ENCODE measurements at regions not wholly inside any gene's neighbourhood (a gene's known extent, or its start where the extent isn't known, plus 50 kb on each side); places are given as distances from the start of the nearest gene placed in this dataset.

- TF ChIP-seq CTCF (conservative IDR thresholded peaks at IDR 0.05; ENCODE audit: low read depth in 2 of 2) (no peak), CREB1 (CRISPR knock-in tag; IDR thresholded peaks at IDR 0.05; ENCODE audit: low read depth) (no peak), EZH2phosphoT487 (IDR thresholded peaks at IDR 0.05; ENCODE audit: unreplicated experiment) (no peak), ZNF462 (CRISPR knock-in tag; IDR thresholded peaks at IDR 0.05) (no peak)
Measured at GRCh38 chr10:22105270-22105669, 101.7 kb upstream of the DNAJC1 start (continued).

GRCh38 chr10:22103701-22104470, 100.4 kb upstream of the DNAJC1 start:
- H3K27me3 ChIP-seq (ENCODE audit: insufficient read depth) = no peaks in the 10 kb centered on the region
- ATAC-seq = peak; percentile 92
- H3K27me3 Mint-ChIP-seq (ENCODE audit: insufficient read depth, low read depth, poor library complexity) = no peaks in the 10 kb centered on the region
- TF ChIP-seq ZNF462 (CRISPR knock-in tag; IDR thresholded peaks at IDR 0.05) = no peak

More at GRCh38 chr10:22103701-22104470, 100.4 kb upstream of the DNAJC1 start:
- H3K9me3 Mint-ChIP-seq = no peaks in the 10 kb centered on the region
- H3F3A ChIP-seq (replicated peaks; ENCODE audit: low read depth) = no peaks in the 10 kb centered on the region
- H3K36me3 Mint-ChIP-seq (ENCODE audit: low read depth) = no peaks in the 10 kb centered on the region
- H3K9me2 ChIP-seq (ENCODE audit: insufficient read depth) = no peaks in the 10 kb centered on the region
- no peak overlapping the region for H3K27ac Mint-ChIP-seq
- no peak overlapping the region; the same call in 2 of the 3 replicates for H3K4me3 Mint-ChIP-seq
- peaks cover 2% of the 10 kb centered on the region; the same call in 2 of the 3 replicates for H3K4me1 Mint-ChIP-seq
- no peaks in the 10 kb centered on the region for H3K36me3 ChIP-seq (ENCODE audit: insufficient read depth)
- H3K27ac ChIP-seq (ENCODE audit: low read depth) = no peak overlapping the region
- H3K4me3 ChIP-seq = no peak overlapping the region
- no peaks in the 10 kb centered on the region for H4K20me1 ChIP-seq (replicated peaks; ENCODE audit: insufficient read depth)
- H3K4me1 ChIP-seq (ENCODE audit: insufficient read depth) = no peaks in the 10 kb centered on the region
- no peaks in the 10 kb centered on the region for H3K79me2 ChIP-seq (replicated peaks; ENCODE audit: insufficient read depth)
- H2AFZ ChIP-seq = no peak overlapping the region; the same call in 1 of the 2 replicates
- H3K4me2 ChIP-seq = no peak overlapping the region
- DNase-seq (ENCODE audit: low spot score) = peak; percentile 63
